K562 (cell line): ENCODE measurements at regions not wholly inside any gene's neighbourhood (a gene's known extent, or its start where the extent isn't known, plus 50 kb on each side); places are given as distances from the start of the nearest gene placed in this dataset.

Experiments used
- TF ChIP-seq, protein P1 (sequence below), 2 experiments: fragments of 450-650 bp; IDR thresholded peaks; 2 replicates each; pipeline ENCODE4 v1.6.1; 2016; ENCODE audit warnings: mild to moderate bottlenecking in 2 of 2, borderline replicate concordance in 1 of 2, low read depth in 1 of 2, moderate library complexity in 1 of 2

GRCh38 chr1:229092377-229093237 is 178.3 kb upstream of the RAB4A start (continued):
- TF ChIP-seq, protein P1, sequence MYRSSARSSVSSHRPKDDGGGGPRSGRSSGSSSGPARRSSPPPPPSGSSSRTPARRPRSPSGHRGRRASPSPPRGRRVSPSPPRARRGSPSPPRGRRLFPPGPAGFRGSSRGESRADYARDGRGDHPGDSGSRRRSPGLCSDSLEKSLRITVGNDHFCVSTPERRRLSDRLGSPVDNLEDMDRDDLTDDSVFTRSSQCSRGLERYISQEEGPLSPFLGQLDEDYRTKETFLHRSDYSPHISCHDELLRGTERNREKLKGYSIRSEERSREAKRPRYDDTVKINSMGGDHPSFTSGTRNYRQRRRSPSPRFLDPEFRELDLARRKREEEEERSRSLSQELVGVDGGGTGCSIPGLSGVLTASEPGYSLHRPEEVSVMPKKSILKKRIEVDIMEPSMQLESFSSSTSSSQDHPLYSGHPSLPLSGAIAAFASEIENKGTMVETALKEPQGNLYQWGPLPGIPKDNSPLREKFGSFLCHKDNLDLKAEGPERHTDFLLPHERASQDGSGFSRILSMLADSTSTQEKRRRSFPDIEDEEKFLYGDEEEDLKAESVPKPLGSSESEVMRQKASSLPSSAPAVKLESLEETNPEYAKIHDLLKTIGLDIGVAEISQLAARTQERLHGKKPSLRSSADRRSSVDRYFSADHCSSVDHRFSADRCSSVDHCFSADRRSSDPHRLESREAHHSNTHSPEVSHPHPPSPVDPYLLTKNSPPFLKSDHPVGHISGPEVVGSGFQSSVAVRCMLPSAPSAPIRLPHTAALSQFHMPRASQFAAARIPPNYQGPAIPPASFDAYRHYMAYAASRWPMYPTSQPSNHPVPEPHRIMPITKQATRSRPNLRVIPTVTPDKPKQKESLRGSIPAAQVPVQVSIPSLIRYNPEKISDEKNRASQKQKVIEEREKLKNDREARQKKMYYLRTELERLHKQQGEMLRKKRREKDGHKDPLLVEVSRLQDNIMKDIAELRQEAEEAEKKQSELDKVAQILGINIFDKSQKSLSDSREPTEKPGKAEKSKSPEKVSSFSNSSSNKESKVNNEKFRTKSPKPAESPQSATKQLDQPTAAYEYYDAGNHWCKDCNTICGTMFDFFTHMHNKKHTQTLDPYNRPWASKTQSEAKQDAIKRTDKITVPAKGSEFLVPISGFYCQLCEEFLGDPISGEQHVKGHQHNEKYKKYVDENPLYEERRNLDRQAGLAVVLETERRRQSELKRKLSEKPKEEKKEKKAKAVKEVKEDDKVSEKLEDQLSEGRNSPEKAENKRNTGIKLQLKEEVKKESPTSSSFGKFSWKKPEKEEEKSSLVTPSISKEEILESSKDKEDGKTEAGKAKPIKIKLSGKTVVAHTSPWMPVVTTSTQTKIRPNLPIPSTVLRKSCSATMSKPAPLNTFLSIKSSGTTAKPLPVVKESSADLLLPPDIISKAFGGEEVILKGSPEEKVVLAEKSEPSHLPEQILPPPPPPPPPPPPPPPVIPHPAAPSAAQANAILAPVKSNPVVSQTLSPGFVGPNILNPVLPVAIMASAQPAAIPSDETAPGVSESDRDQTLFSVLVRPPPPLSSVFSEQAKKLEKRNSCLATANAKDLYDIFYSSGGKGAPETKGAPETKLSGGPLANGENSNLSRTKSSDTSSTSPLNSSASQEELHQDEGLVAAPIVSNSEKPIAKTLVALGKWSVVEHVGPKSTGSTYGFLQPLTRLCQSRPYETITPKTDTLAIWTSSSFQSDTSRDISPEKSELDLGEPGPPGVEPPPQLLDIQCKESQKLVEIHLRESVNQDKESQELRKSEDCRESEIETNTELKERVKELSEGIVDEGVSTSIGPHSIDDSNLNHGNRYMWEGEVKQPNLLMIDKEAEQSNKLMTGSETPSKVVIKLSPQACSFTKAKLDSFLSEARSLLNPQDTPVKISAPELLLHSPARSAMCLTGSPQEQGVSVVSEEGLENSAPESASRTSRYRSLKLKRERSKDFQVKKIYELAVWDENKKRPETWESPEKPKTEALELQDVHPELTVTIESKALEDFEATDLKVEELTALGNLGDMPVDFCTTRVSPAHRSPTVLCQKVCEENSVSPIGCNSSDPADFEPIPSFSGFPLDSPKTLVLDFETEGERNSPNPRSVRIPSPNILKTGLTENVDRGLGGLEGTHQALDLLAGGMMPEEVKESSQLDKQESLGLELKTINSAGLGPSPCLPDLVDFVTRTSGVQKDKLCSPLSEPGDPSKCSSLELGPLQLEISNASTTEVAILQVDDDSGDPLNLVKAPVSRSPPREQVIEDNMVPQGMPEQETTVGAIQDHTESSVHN (IDR thresholded peaks at IDR 0.05; ENCODE audit: borderline replicate concordance in 1 of 2, low read depth in 1 of 2) = no peak
